H1 (cell line): ENCODE measurements at regions not wholly inside any gene's neighbourhood (a gene's known extent, or its start where the extent isn't known, plus 50 kb on each side); places are given as distances from the start of the nearest gene placed in this dataset.

ENCODE experiments used
- CTCF ChIA-PET: fragments of 300-600 bp; sonication (Branson Sonifier 250); formaldehyde crosslinking; loops from one replicate; lab custom pipeline; 2021; ENCODE audit not compliant: partially characterized antibody; lab: Charles Lee
- POLR2A ChIA-PET: fragments of 300-600 bp; sonication (Branson Sonifier 250); formaldehyde crosslinking; loops from one replicate; lab custom pipeline; 2021; ENCODE audit warnings: inconsistent platforms; ENCODE audit not compliant: partially characterized antibody; lab: Charles Lee
- DNase-seq, 2 experiments: peaks; one replicate each; pipeline versions ENCODE4 v3.0.0 to v3.0.0-alpha.2; 2010 to 2022; ENCODE audit warnings: low spot score in 2 of 2, low read depth in 1 of 2, mixed read lengths in 1 of 2
- FAIRE-seq: peaks from 2 replicates; lab custom pipeline; 2011; peaks lifted over from hg19 to GRCh38; lab: Jason Lieb, UNC
- H2AFZ ChIP-seq: 2 replicates; pipeline ENCODE4 v1.8.1; 2012; ENCODE audit warnings: low read length, inconsistent platforms
- H2AK5ac ChIP-seq: 2 replicates; pipeline ENCODE4 v1.6.1; 2013; ENCODE audit warnings: low read depth, low read length
- H2BK120ac ChIP-seq: replicated peaks from 2 replicates; pipeline ENCODE3; 2013; ENCODE audit warnings: low read depth, low read length, inconsistent platforms
- H2BK12ac ChIP-seq: 2 replicates; pipeline ENCODE4 v1.6.1; 2013; ENCODE audit warnings: low read depth, low read length
- H2BK15ac ChIP-seq: 2 replicates; pipeline ENCODE4 v1.6.1; 2013; ENCODE audit warnings: low read length
- H2BK20ac ChIP-seq: 2 replicates; pipeline ENCODE4 v1.6.1; 2013; ENCODE audit warnings: low read length
- H2BK5ac ChIP-seq: 2 replicates; pipeline ENCODE4 v1.6.1; 2013; ENCODE audit warnings: low read depth, low read length
- H3K14ac ChIP-seq: 2 replicates; pipeline ENCODE4 v1.6.1; 2013; ENCODE audit warnings: inconsistent platforms; ENCODE audit not compliant: insufficient read length
- H3K18ac ChIP-seq: 2 replicates; pipeline ENCODE4 v1.6.1; 2013; ENCODE audit warnings: low read length; ENCODE audit errors: extremely low read depth
- H3K23ac ChIP-seq: 2 replicates; pipeline ENCODE4 v1.6.1; 2013; ENCODE audit warnings: inconsistent platforms; ENCODE audit not compliant: insufficient read length
- H3K23me2 ChIP-seq: 2 replicates; pipeline ENCODE4 v1.6.1; 2013; ENCODE audit warnings: low read depth, low read length
- H3K27ac ChIP-seq: 2 replicates; pipeline ENCODE4 v1.6.1; 2011; ENCODE audit warnings: low read depth, low read length, inconsistent platforms
- H3K27me3 ChIP-seq, 4 experiments: replicated peaks in 1 of 4; 1 replicate in 1 of 4; 2 replicates in 3 of 4; pipeline versions ENCODE4 v1.6.1 to v1.8.1; 2011 to 2013; ENCODE audit warnings: low read length in 3 of 4, mild to moderate bottlenecking in 3 of 4, inconsistent platforms in 2 of 4, mixed read lengths in 2 of 4, moderate library complexity in 1 of 4; ENCODE audit not compliant: control insufficient read depth in 3 of 4, insufficient read depth in 3 of 4; ENCODE audit errors: extremely low read depth in 1 of 4
- H3K36me3 ChIP-seq, 4 experiments: 2 replicates each; pipeline versions ENCODE4 v1.6.1 to v1.8.1; 2011 to 2013; ENCODE audit warnings: mild to moderate bottlenecking in 4 of 4, low read length in 3 of 4, moderate library complexity in 2 of 4, control low read depth in 1 of 4, inconsistent platforms in 1 of 4; ENCODE audit not compliant: insufficient read depth in 4 of 4, control insufficient read depth in 2 of 4
- H3K4ac ChIP-seq: replicated peaks from 2 replicates; pipeline ENCODE3; 2013; ENCODE audit warnings: low read length, low read depth, mixed read lengths, inconsistent platforms; ENCODE audit not compliant: insufficient read length
- H3K4me1 ChIP-seq, 4 experiments: replicated peaks in 1 of 4; 1 replicate in 1 of 4; 2 replicates in 3 of 4; pipeline versions ENCODE4 v1.6.1 to v1.8.1; 2011 to 2013; ENCODE audit warnings: low read length in 3 of 4, inconsistent platforms in 2 of 4, mixed read lengths in 1 of 4; ENCODE audit not compliant: insufficient read depth in 4 of 4, control insufficient read depth in 3 of 4
- H3K4me2 ChIP-seq, 2 experiments: 2 replicates each; pipeline versions ENCODE4 v1.6.1 to v1.8.1; 2011 to 2013; ENCODE audit warnings: low read depth in 2 of 2, low read length in 2 of 2, control low read depth in 1 of 2, inconsistent platforms in 1 of 2, mild to moderate bottlenecking in 1 of 2; ENCODE audit not compliant: insufficient read depth in 1 of 2
- H3K4me3 ChIP-seq, 4 experiments: fragments of 200-600, 300-600 bp in 1 of 4; sonication (generic), shearing (Covaris generic), sonication (Bioruptor Twin) in 1 of 4; 2 replicates each; pipeline versions ENCODE4 v1.5.1 to v1.8.1; 2011 to 2016; ENCODE audit warnings: low read length in 4 of 4, low read depth in 3 of 4, control low read depth in 2 of 4, inconsistent platforms in 2 of 4, mild to moderate bottlenecking in 2 of 4, mixed read lengths in 1 of 4, moderate library complexity in 1 of 4; ENCODE audit not compliant: insufficient read depth in 2 of 4; ENCODE audit errors: extremely low read depth in 1 of 4
- H3K56ac ChIP-seq: replicated peaks from 2 replicates; pipeline ENCODE3; 2013; ENCODE audit warnings: low read depth, mild to moderate bottlenecking, mixed read lengths, low read length, inconsistent platforms; ENCODE audit not compliant: insufficient read length
- H3K79me1 ChIP-seq: 2 replicates; pipeline ENCODE4 v1.6.1; 2013; ENCODE audit warnings: low read depth, low read length, control low read depth
- H3K79me2 ChIP-seq, 2 experiments: 2 replicates each; pipeline versions ENCODE4 v1.6.1 to v1.8.1; 2012 to 2013; ENCODE audit warnings: low read length in 2 of 2, mild to moderate bottlenecking in 2 of 2, inconsistent platforms in 1 of 2; ENCODE audit not compliant: insufficient read depth in 2 of 2, control insufficient read depth in 1 of 2
- H3K9ac ChIP-seq, 4 experiments: replicated peaks in 1 of 4; 1 replicate in 1 of 4; 2 replicates in 3 of 4; pipeline versions ENCODE4 v1.6.1 to v1.8.1; 2011 to 2013; ENCODE audit warnings: low read depth in 3 of 4, low read length in 3 of 4, control low read depth in 2 of 4, mild to moderate bottlenecking in 2 of 4, moderate library complexity in 2 of 4, inconsistent platforms in 1 of 4; ENCODE audit errors: extremely low read depth in 1 of 4
- H3K9me3 ChIP-seq, 2 experiments: 2 replicates each; pipeline versions ENCODE4 v1.6.1 to v1.8.1; 2012 to 2013; ENCODE audit warnings: mild to moderate bottlenecking in 2 of 2, moderate library complexity in 2 of 2, control low read depth in 1 of 2, inconsistent platforms in 1 of 2, low read depth in 1 of 2, low read length in 1 of 2, mixed read lengths in 1 of 2; ENCODE audit not compliant: insufficient read depth in 2 of 2
- H4K20me1 ChIP-seq, 2 experiments: replicated peaks in 1 of 2; 2 replicates each; pipeline versions ENCODE3 to v1.8.1; 2011 to 2013; ENCODE audit warnings: inconsistent platforms in 2 of 2, low read length in 2 of 2, mild to moderate bottlenecking in 1 of 2; ENCODE audit not compliant: insufficient read depth in 2 of 2, control insufficient read depth in 1 of 2
- H4K5ac ChIP-seq: 2 replicates; pipeline ENCODE4 v1.6.1; 2013; ENCODE audit warnings: low read length, low read depth, mixed read lengths, inconsistent platforms; ENCODE audit not compliant: insufficient read length
- H4K8ac ChIP-seq: 2 replicates; pipeline ENCODE4 v1.8.0; 2013; ENCODE audit warnings: mild to moderate bottlenecking, moderate library complexity, low read length, inconsistent platforms; ENCODE audit not compliant: insufficient read depth; ENCODE audit errors: extremely low read depth
- H4K91ac ChIP-seq: replicated peaks from 2 replicates; pipeline ENCODE3; 2013; ENCODE audit warnings: low read length, mixed read lengths, inconsistent platforms; ENCODE audit not compliant: insufficient read length
- BACH1 ChIP-seq: IDR thresholded peaks from 2 replicates; pipeline ENCODE4 v1.6.1; 2012; ENCODE audit warnings: low read length, improper control_type of control experiment
- CBX5 ChIP-seq: fragments of 300-800, 300-1000 bp; sonication (generic); IDR thresholded peaks from 2 replicates; pipeline ENCODE4 v1.7.1; 2016; ENCODE audit warnings: antibody characterized with exemption, low read length, low read depth
- EP300 ChIP-seq, 2 experiments: IDR thresholded peaks; 1 replicate in 1 of 2; 2 replicates in 1 of 2; pipeline ENCODE4 v1.6.1; 2011 to 2012; ENCODE audit warnings: low read depth in 2 of 2, low read length in 2 of 2, mild to moderate bottlenecking in 2 of 2, borderline replicate concordance in 1 of 2, inconsistent platforms in 1 of 2, moderate library complexity in 1 of 2
- JUND ChIP-seq: IDR thresholded peaks from 2 replicates; pipeline ENCODE4 v1.6.1; 2011; ENCODE audit warnings: mild to moderate bottlenecking, improper control_type of control experiment, low read length
- KDM1A ChIP-seq: fragments of 200-600, 300-600 bp; sonication (generic); IDR thresholded peaks from 2 replicates; pipeline ENCODE4 v1.7.1; 2016; ENCODE audit warnings: mild to moderate bottlenecking, low read length, borderline replicate concordance
- POLR2AphosphoS5 ChIP-seq: IDR thresholded peaks from 2 replicates; pipeline ENCODE4 v1.6.1; 2011; ENCODE audit warnings: low read depth, low read length
- RAD21 ChIP-seq, 2 experiments: IDR thresholded peaks in 1 of 2; conservative IDR thresholded peaks in 1 of 2; 2 replicates each; pipeline ENCODE4 v1.6.1; 2011; ENCODE audit warnings: low read depth in 2 of 2, low read length in 2 of 2, improper control_type of control experiment in 1 of 2, inconsistent platforms in 1 of 2, mild to moderate bottlenecking in 1 of 2, moderate library complexity in 1 of 2
- RXRA ChIP-seq: IDR thresholded peaks from 2 replicates; pipeline ENCODE4 v1.6.1; 2011; ENCODE audit warnings: low read depth, mild to moderate bottlenecking, low read length, moderate library complexity; ENCODE audit not compliant: insufficient read depth
- SAP30 ChIP-seq: fragments of 300-600 bp; sonication (generic); IDR thresholded peaks from 2 replicates; pipeline ENCODE4 v1.7.1; 2012; ENCODE audit warnings: low read length, moderate library complexity, mild to moderate bottlenecking, inconsistent platforms; ENCODE audit not compliant: insufficient read depth, insufficient replicate concordance
- SP1 ChIP-seq: IDR thresholded peaks from 2 replicates; pipeline ENCODE4 v1.6.1; 2011; ENCODE audit warnings: low read depth, low read length
- SP2 ChIP-seq: IDR thresholded peaks from 2 replicates; pipeline ENCODE4 v1.6.1; 2012; ENCODE audit warnings: mild to moderate bottlenecking, low read length, inconsistent platforms
- SUZ12 ChIP-seq: fragments of 200-600 bp; sonication (generic); IDR thresholded peaks from 2 replicates; pipeline ENCODE4 v1.6.1; 2012; ENCODE audit warnings: mild to moderate bottlenecking, inconsistent platforms, low read length, moderate library complexity, mixed read lengths
- TAF1 ChIP-seq: IDR thresholded peaks from 2 replicates; pipeline ENCODE4 v1.6.1; 2011; ENCODE audit warnings: mild to moderate bottlenecking, low read depth, low read length
- WGBS, 2 experiments: shearing (Covaris generic) in 1 of 2; methylation state at CpG; one replicate each; pipeline versions ENCODE4 v1.1.6 to v1.1.7; 2013 to 2015; ENCODE audit warnings: low lambda C conversion rate in 2 of 2, mixed read lengths in 2 of 2, inconsistent platforms in 1 of 2, low coverage in 1 of 2, missing lambda C conversion rate in 1 of 2; ENCODE audit not compliant: insufficient replicate concordance in 2 of 2, insufficient coverage in 1 of 2, insufficient read length in 1 of 2; ENCODE audit errors: extremely low coverage in 1 of 2, missing lambda C conversion rate in 1 of 2; 5-methylcytosine and 5-hydroxymethylcytosine counted together

DNA sequence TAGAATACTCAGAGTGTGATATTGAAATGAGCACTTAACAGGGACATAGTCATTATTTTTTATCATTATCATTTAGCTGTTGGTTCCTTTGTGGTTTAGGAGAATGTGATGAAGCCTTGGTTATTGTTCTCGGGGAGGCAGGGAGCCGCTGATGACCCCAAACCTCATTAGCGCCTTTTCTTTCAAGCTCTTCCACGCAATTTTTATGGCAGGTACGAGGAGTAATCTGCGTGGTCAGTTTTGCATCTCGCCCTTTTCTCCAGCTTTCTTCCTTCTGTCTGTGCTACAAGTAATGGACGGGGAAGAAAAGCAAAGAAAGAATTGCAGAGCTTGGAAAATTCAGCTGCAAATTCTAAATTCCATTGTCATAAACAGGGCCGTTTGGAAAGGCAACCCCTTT is 338.4 kb downstream of the GLRX3 start:
- no peak overlapping the region for H4K8ac ChIP-seq
- DNase-seq: no peak
- ChIA-PET CTCF (no interaction called here), POLR2A (no interaction called here)
- no peak for FAIRE-seq
- H3K27me3 ChIP-seq: no peaks in the 10 kb centered on the region
- H3K36me3 ChIP-seq: no peaks in the 10 kb centered on the region
- H2BK5ac ChIP-seq: no peak overlapping the region
- no peaks in the 10 kb centered on the region for H3K79me1 ChIP-seq
- no peak overlapping the region for H2BK120ac ChIP-seq
- no peaks in the 10 kb centered on the region; a peak in 2 of 7 replicates for H3K4me1 ChIP-seq
- H3K14ac ChIP-seq: no peak overlapping the region
- no peak overlapping the region for H2AK5ac ChIP-seq
- no peak overlapping the region for H3K27ac ChIP-seq
- no peak overlapping the region for H3K56ac ChIP-seq
- H3K23ac ChIP-seq: no peak overlapping the region
- no peaks in the 10 kb centered on the region for H3K9me3 ChIP-seq
- no peaks in the 10 kb centered on the region for H4K20me1 ChIP-seq
- WGBS, 2 experiments: 89% methylated on average over 9 of the region's 9 CpGs; no CpG with 5 or more reads in 1 of the 2 experiments
- no peak overlapping the region for H4K5ac ChIP-seq
- no peak overlapping the region for H3K9ac ChIP-seq
- H3K4me2 ChIP-seq: no peak overlapping the region
- no peak overlapping the region for H3K18ac ChIP-seq
- H4K91ac ChIP-seq: no peak overlapping the region
- H2AFZ ChIP-seq: no peak overlapping the region
- H2BK20ac ChIP-seq: no peak overlapping the region
- no peak overlapping the region for H3K4me3 ChIP-seq
- no peaks in the 10 kb centered on the region for H3K23me2 ChIP-seq
- H3K79me2 ChIP-seq: no peaks in the 10 kb centered on the region
- H2BK12ac ChIP-seq: no peak overlapping the region
- H3K4ac ChIP-seq: no peak overlapping the region
- no peak overlapping the region for H2BK15ac ChIP-seq
- no peak for TF ChIP-seq CBX5
- TF ChIP-seq EP300 (IDR thresholded peaks at IDR 0.05; ENCODE audit: borderline replicate concordance in 1 of 2, low read depth in 2 of 2, low read length in 2 of 2): no peak
- no peak for TF ChIP-seq SAP30
- no peak for TF ChIP-seq JUND
- TF ChIP-seq SP2: no peak
- no peak for TF ChIP-seq RAD21 (IDR thresholded peaks at IDR 0.05 in 1 of 2, conservative IDR thresholded peaks at IDR 0.05 in 1 of 2; ENCODE audit: low read depth in 2 of 2, low read length in 2 of 2)
- no peak for TF ChIP-seq KDM1A
- no peak for TF ChIP-seq SP1
- TF ChIP-seq TAF1: no peak
- TF ChIP-seq BACH1: no peak
- TF ChIP-seq RXRA: no peak
- no peak for TF ChIP-seq SUZ12
- TF ChIP-seq POLR2AphosphoS5: no peak
